Kidney (tissue), 13 donors: ENCODE measurements at regions not wholly inside any gene's neighbourhood (a gene's known extent, or its start where the extent isn't known, plus 50 kb on each side); places are given as distances from the start of the nearest gene placed in this dataset.

Source experiments
- DNase-seq, 5 donors: peaks; one replicate each; pipeline ENCODE4 v3.0.0-alpha.2; 2013 to 2020
- FAIRE-seq: peaks from 2 replicates; lab custom pipeline; 2012; peaks lifted over from hg19 to GRCh38; lab: Jason Lieb, UNC
- H3K27ac ChIP-seq, 2 donors: one replicate each; pipeline ENCODE4 v1.7.0; 2013; ENCODE audit warnings: low read depth in 2 of 2, low read length in 2 of 2, inconsistent platforms in 1 of 2
- H3K27me3 ChIP-seq: one replicate; pipeline ENCODE4 v1.7.1; 2013; ENCODE audit warnings: low read length, inconsistent platforms; ENCODE audit not compliant: control insufficient read depth, insufficient read depth
- H3K36me3 ChIP-seq, 3 donors: one replicate each; pipeline versions ENCODE4 v1.7.0 to v1.7.1; 2013; ENCODE audit warnings: low read length in 3 of 3, control low read depth in 1 of 3, inconsistent platforms in 1 of 3; ENCODE audit not compliant: insufficient read depth in 3 of 3, control insufficient read depth in 2 of 3
- H3K4me1 ChIP-seq, 3 donors: one replicate each; pipeline versions ENCODE4 v1.7.0 to v1.7.1; 2013; ENCODE audit warnings: low read length in 3 of 3, inconsistent platforms in 1 of 3, low read depth in 1 of 3; ENCODE audit not compliant: control insufficient read depth in 2 of 3, insufficient read depth in 2 of 3
- H3K4me3 ChIP-seq, 3 donors: one replicate each; pipeline versions ENCODE4 v1.7.0 to v1.8.1; 2013; ENCODE audit warnings: low read length in 3 of 3, control low read depth in 1 of 3, inconsistent platforms in 1 of 3
- H3K9ac ChIP-seq, 3 donors: one replicate each; pipeline versions ENCODE4 v1.7.0 to v1.7.1; 2013; ENCODE audit warnings: low read length in 3 of 3, control low read depth in 1 of 3, inconsistent platforms in 1 of 3
- H3K9me3 ChIP-seq, 3 donors: one replicate each; pipeline versions ENCODE4 v1.7.0 to v1.7.1; 2013; ENCODE audit warnings: low read length in 3 of 3, control low read depth in 1 of 3, inconsistent platforms in 1 of 3; ENCODE audit not compliant: control insufficient read depth in 2 of 3, insufficient read depth in 1 of 3
- CTCF ChIP-seq: IDR thresholded peaks from 3 replicates; pipeline ENCODE4 v1.5.1; 2012; ENCODE audit warnings: mild to moderate bottlenecking, moderate library complexity, borderline replicate concordance; ENCODE audit not compliant: insufficient read depth; ENCODE audit errors: extremely low read depth
- intact Hi-C: fragments of 100-400 bp; cut with DNase I; formaldehyde crosslinking; loops from one replicate; pipeline ENCODE4 v1.11.1; 2022
- donor health status: control.
- donor health status: control.
- donor health status: control.
- donor health status: control.
- donor health status: control.
- donor health status: DM: yes; HTN: yes; CAD: no.
- donor health status: Normal renal cell carcinoma (clear cell type).

- H3K27ac ChIP-seq, result no peak overlapping the region
Measured at GRCh38 chr15:36430726-36431265, 148.6 kb upstream of the CDIN1 start.

DNA sequence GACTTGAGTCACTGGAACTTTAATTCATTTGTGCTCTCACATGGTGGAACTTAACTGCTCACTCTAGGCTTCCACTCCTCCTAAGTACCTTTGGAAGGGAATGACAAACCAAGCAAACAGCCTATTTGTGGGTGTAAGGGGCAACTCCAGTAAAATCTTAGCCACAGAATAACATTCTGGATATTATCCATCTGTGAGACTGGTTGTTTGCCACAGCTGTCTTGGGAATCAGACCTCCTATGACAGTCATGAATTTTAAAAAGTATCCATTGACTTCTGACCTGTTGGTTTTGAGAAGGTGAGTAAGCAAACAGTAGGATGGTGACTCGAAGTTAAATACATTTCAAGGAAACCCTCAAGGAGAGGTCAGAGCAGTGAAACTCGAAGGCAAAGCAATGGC lies 147.3 kb upstream of the CDIN1 start:
- no peaks in the 10 kb centered on the region for H3K27me3 ChIP-seq
- no peaks in the 10 kb centered on the region for H3K9me3 ChIP-seq
- intact Hi-C loops, result no loop called here
- no peak for TF ChIP-seq CTCF
- H3K4me1 ChIP-seq, result no peaks in the 10 kb centered on the region
- H3K36me3 ChIP-seq, result no peaks in the 10 kb centered on the region
- H3K4me3 ChIP-seq, result no peak overlapping the region
- no peak overlapping the region for H3K9ac ChIP-seq
- DNase-seq, result no peak
- H3K27ac ChIP-seq, result no peak overlapping the region
- FAIRE-seq, result no peak

More at GRCh38 chr15:36430726-36431265, 148.6 kb upstream of the CDIN1 start:
- Histone ChIP-seq H3K4me3 (no peak overlapping the region), H3K27me3 (no peaks in the 10 kb centered on the region), H3K9ac (no peak overlapping the region), H3K36me3 (no peaks in the 10 kb centered on the region), H3K9me3 (no peaks in the 10 kb centered on the region), H3K4me1 (no peaks in the 10 kb centered on the region)
- TF ChIP-seq CTCF, result no peak
- FAIRE-seq (no peak), DNase-seq (no peak)
- intact Hi-C loops, result no loop called here

GRCh38 chr15:36434177-36434576 lies 145.2 kb upstream of the CDIN1 start:
- H3K4me3 ChIP-seq, result no peak overlapping the region
- H3K27me3 ChIP-seq, result no peaks in the 10 kb centered on the region
- FAIRE-seq, result no peak
- H3K27ac ChIP-seq, result no peak overlapping the region
- H3K36me3 ChIP-seq, result no peaks in the 10 kb centered on the region
- no peaks in the 10 kb centered on the region for H3K4me1 ChIP-seq
- no peak overlapping the region for H3K9ac ChIP-seq
- intact Hi-C loops, result no loop called here
- DNase-seq, result no peak
- no peak for TF ChIP-seq CTCF
- no peaks in the 10 kb centered on the region for H3K9me3 ChIP-seq

DNA sequence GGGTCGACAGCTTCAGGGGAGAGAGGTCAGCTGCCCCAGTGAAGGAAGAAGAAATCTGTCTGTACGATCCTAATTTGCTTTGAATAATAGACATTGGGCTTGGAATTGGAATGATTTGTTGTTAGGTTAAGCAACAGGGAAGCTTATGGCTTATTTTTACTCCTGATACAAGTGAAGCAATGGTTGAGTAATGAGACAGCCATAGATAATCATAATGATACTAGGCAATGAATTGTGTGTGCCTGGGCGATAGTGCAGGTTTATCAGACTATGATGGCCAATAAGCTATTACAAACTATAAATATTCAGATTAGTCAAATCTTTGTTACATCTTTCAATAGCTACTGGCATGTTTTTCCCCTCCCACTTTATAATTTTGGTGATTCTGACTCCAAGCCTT lies 140.9 kb upstream of the CDIN1 start:
- Histone ChIP-seq H3K9ac (no peak overlapping the region), H3K4me3 (no peak overlapping the region), H3K9me3 (no peaks in the 10 kb centered on the region), H3K27ac (no peak overlapping the region), H3K4me1 (no peaks in the 10 kb centered on the region), H3K36me3 (no peaks in the 10 kb centered on the region), H3K27me3 (no peaks in the 10 kb centered on the region)
- intact Hi-C loops, result no loop called here
- FAIRE-seq (no peak), DNase-seq (no peak)
- no peak for TF ChIP-seq CTCF
